Adrenal gland (tissue), 9 donors: ENCODE measurements at regions not wholly inside any gene's neighbourhood (a gene's known extent, or its start where the extent isn't known, plus 50 kb on each side); places are given as distances from the start of the nearest gene placed in this dataset.

Experiments used
- DNase-seq, 7 donors: peaks; one replicate each; pipeline ENCODE4 v3.0.0-alpha.2; 2019 to 2020
- H3K27ac ChIP-seq, 5 donors: fragments of 200-600 bp; sonication (generic) in 4 of 5; 1 replicate in 3 of 5; 2 replicates in 2 of 5; pipeline versions ENCODE4 v1.5.1 to v1.8.0; 2016 to 2020; ENCODE audit warnings: mild to moderate bottlenecking in 1 of 5
- H3K27me3 ChIP-seq: fragments of 200-600 bp; 2 replicates; pipeline ENCODE4 v1.8.0; 2021
- H3K36me3 ChIP-seq, 2 donors: fragments of 200-600 bp; replicated peaks in 1 of 2; 1 replicate in 1 of 2; 2 replicates in 1 of 2; pipeline versions ENCODE4 v1.5.1 to v1.8.0; 2018 to 2022
- H3K4me1 ChIP-seq, 2 donors: fragments of 200-600 bp; replicated peaks in 1 of 2; 1 replicate in 1 of 2; 2 replicates in 1 of 2; pipeline versions ENCODE4 v1.5.1 to v1.8.0; 2018 to 2021
- H3K4me3 ChIP-seq, 4 donors: fragments of 200-600 bp; sonication (generic) in 3 of 4; one replicate each; pipeline ENCODE4 v1.5.1; 2016 to 2018
- H3K9me3 ChIP-seq, 3 donors: fragments of 200-600 bp; sonication (generic) in 1 of 3; replicated peaks in 1 of 3; 1 replicate in 2 of 3; 2 replicates in 1 of 3; pipeline versions ENCODE4 v1.5.1 to v1.8.0; 2016 to 2021
- CTCF ChIP-seq, 6 experiments: fragments of 450-650 bp in 4 of 6; fragments of 200-600 bp in 2 of 6; sonication (generic) in 1 of 6; IDR thresholded peaks; 1 replicate in 5 of 6; 2 replicates in 1 of 6; pipeline versions ENCODE4 v1.5.1 to v1.8.0; 2016 to 2021; ENCODE audit warnings: antibody characterized with exemption in 6 of 6, mild to moderate bottlenecking in 2 of 6, moderate library complexity in 1 of 6
- POLR2A ChIP-seq, 2 donors: fragments of 450-650 bp; IDR thresholded peaks; one replicate each; pipeline ENCODE4 v1.6.1; 2017; ENCODE audit warnings: antibody characterized with exemption in 2 of 2, mild to moderate bottlenecking in 2 of 2, moderate library complexity in 1 of 2
- WGBS, 4 donors: extraction: QIAGEN DNeasy Blood & Tissue Kit in 2 of 4; methylation state at CpG; one replicate each; pipeline versions ENCODE4 v1.1.5 to v1.1.7; 2013 to 2017; 5-methylcytosine and 5-hydroxymethylcytosine counted together
- intact Hi-C, 2 donors: fragments of 100-400 bp; cut with DNase I; formaldehyde crosslinking; loops; one replicate each; pipeline versions ENCODE4 v1.14.1 to v1.15.0; 2022 to 2023
- donor health status: healthy with polysubstance abuse.
- donor health status: Bipolar disorder and iron deficiency.
- donor health status: DM: yes; HTN: yes; CAD: no.
- donor health status: DM: no; HTN: no; CAD: no.
- donor health status: DM: no; HTN: no; CAD: no.

- H3K9me3 ChIP-seq = no peaks in the 10 kb centered on the region
- intact Hi-C loops = no loop called here
- no peak overlapping the region for H3K4me3 ChIP-seq
- DNase-seq = no peak
- WGBS, 4 donors = 36 to 42% (median 41%) methylated on average over 4 of the region's 4 CpGs
- H3K27me3 ChIP-seq = no peaks in the 10 kb centered on the region
- H3K4me1 ChIP-seq = no peaks in the 10 kb centered on the region
- H3K36me3 ChIP-seq = no peaks in the 10 kb centered on the region
- TF ChIP-seq POLR2A (IDR thresholded peaks at IDR 0.05) = no peak
- no peak for TF ChIP-seq CTCF (IDR thresholded peaks at IDR 0.05)
- no peak overlapping the region for H3K27ac ChIP-seq
Measured at GRCh38 chr3:101102678-101103296, 109.6 kb upstream of the ABI3BP start.

GRCh38 chr3:101100361-101101009 lies 107.3 kb upstream of the ABI3BP start:
- TF ChIP-seq CTCF (IDR thresholded peaks at IDR 0.05) (no peak), POLR2A (IDR thresholded peaks at IDR 0.05) (no peak)

GRCh38 chr3:101099791-101100190 lies 106.6 kb upstream of the ABI3BP start:
- intact Hi-C loops = no loop called here
- Histone ChIP-seq H3K4me1 (no peaks in the 10 kb centered on the region), H3K4me3 (no peak overlapping the region), H3K27me3 (no peaks in the 10 kb centered on the region), H3K27ac (no peak overlapping the region), H3K9me3 (no peaks in the 10 kb centered on the region), H3K36me3 (no peaks in the 10 kb centered on the region)
- no peak for TF ChIP-seq POLR2A (IDR thresholded peaks at IDR 0.05)
- TF ChIP-seq CTCF (IDR thresholded peaks at IDR 0.05) = no peak
- WGBS, 4 donors = 75 to 80% (median 79%) methylated on average over 3 of the region's 3 CpGs
- DNase-seq = no peak

More at GRCh38 chr3:101100361-101101009, 107.3 kb upstream of the ABI3BP start:
- Histone ChIP-seq H3K36me3 (no peaks in the 10 kb centered on the region), H3K9me3 (no peaks in the 10 kb centered on the region), H3K27me3 (no peaks in the 10 kb centered on the region), H3K27ac (no peak overlapping the region), H3K4me1 (no peaks in the 10 kb centered on the region), H3K4me3 (no peak overlapping the region)
- intact Hi-C loops = no loop called here
- no peak for DNase-seq
- 45 to 89% (median 58%) methylated on average over 2 of the region's 2 CpGs for WGBS, 4 donors

- intact Hi-C loops = no loop called here
Measured at GRCh38 chr3:101096444-101096843, 103.2 kb upstream of the ABI3BP start.

More at GRCh38 chr3:101096444-101096843, 103.2 kb upstream of the ABI3BP start:
- Histone ChIP-seq H3K4me1 (no peaks in the 10 kb centered on the region), H3K36me3 (no peaks in the 10 kb centered on the region), H3K27me3 (no peaks in the 10 kb centered on the region), H3K4me3 (no peak overlapping the region), H3K27ac (no peak overlapping the region), H3K9me3 (no peaks in the 10 kb centered on the region)
- 81 to 90% (median 86%) methylated on average over 2 of the region's 2 CpGs for WGBS, 4 donors
- no peak for DNase-seq
- TF ChIP-seq POLR2A (IDR thresholded peaks at IDR 0.05) = no peak
- TF ChIP-seq CTCF (IDR thresholded peaks at IDR 0.05) = no peak
